Tibial nerve (tissue), 4 donors: ENCODE measurements at regions not wholly inside any gene's neighbourhood (a gene's known extent, or its start where the extent isn't known, plus 50 kb on each side); places are given as distances from the start of the nearest gene placed in this dataset.

Experiments used
- CTCF ChIP-seq, 5 experiments: fragments of 200-600 bp in 3 of 5; fragments of 450-650 bp in 2 of 5; sonication (generic) in 3 of 5; IDR thresholded peaks; one replicate each; pipeline ENCODE4 v1.5.1; 2016 to 2019; ENCODE audit warnings: antibody characterized with exemption in 5 of 5, mild to moderate bottlenecking in 3 of 5, moderate library complexity in 2 of 5
- EP300 ChIP-seq, 2 donors: sonication (generic); formaldehyde crosslinking; IDR thresholded peaks; one replicate each; pipeline ENCODE4 v1.6.1; 2017; ENCODE audit warnings: antibody characterized with exemption in 2 of 2, mild to moderate bottlenecking in 1 of 2
- POLR2A ChIP-seq, 2 donors: fragments of 450-650 bp; IDR thresholded peaks; one replicate each; pipeline ENCODE4 v1.6.1; 2017; ENCODE audit warnings: antibody characterized with exemption in 2 of 2, mild to moderate bottlenecking in 2 of 2, moderate library complexity in 2 of 2

DNA sequence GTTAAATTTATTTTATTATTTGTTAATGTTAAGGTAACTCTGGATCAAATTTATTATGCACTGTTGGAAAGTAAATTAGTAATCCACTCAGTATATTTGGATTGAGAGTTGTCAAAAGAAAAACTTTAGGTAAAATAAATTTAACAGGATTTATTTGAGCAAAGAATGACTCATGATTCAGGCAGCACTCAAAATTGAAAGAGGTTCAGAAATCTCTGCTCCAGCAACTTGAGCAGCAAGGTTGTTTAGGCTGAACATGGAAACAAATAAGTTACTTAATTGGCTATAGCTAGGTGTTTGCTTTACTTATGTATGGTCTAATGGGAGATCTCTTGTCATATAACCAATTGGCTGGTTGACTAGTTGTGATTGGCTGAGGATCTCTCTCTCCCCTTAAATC is 296.2 kb upstream of the EDIL3 start:
- TF ChIP-seq CTCF (IDR thresholded peaks at IDR 0.05), result no peak
- TF ChIP-seq POLR2A (IDR thresholded peaks at IDR 0.05), result no peak
- no peak for TF ChIP-seq EP300 (IDR thresholded peaks at IDR 0.05)
